ENCODE measurements at regions not wholly inside any gene's neighbourhood (a gene's known extent, or its start where the extent isn't known, plus 50 kb on each side); places are given as distances from the start of the nearest gene placed in this dataset.
"Not testable (repeated sequence)": the region's sequence is repeated elsewhere in the genome, so short reads cannot be mapped to it uniquely, and the experiment has no call there.

GRCh38 chr11:23873406-23873805, 623.4 kb upstream of the LUZP2 start:
- H3K27me3 ChIP-seq, result no peaks in the 10 kb centered on the region
- H3K4me3 ChIP-seq, result no peak overlapping the region
- no peak for TF ChIP-seq CTCF (IDR thresholded peaks at IDR 0.05)
- no peak for TF ChIP-seq POLR2A (IDR thresholded peaks at IDR 0.05)
- H3K9me3 ChIP-seq (replicated peaks in 1 of 3), result no peaks in the 10 kb centered on the region
- H3K36me3 ChIP-seq (replicated peaks in 1 of 2), result no peaks in the 10 kb centered on the region
- H3K4me1 ChIP-seq (replicated peaks in 1 of 2), result no peaks in the 10 kb centered on the region
- 64 to 76% (median 70%) methylated on average over 2 of the region's 2 CpGs for WGBS, 4 donors
- H3K27ac ChIP-seq, result no peak overlapping the region
- DNase-seq, result no peak
- intact Hi-C loops (cut with DNase I), result no loop called here

GRCh38 chr11:23875176-23875850, 621.5 kb upstream of the LUZP2 start:
- Histone ChIP-seq H3K4me1 (replicated peaks in 1 of 2) (no peaks in the 10 kb centered on the region), H3K9me3 (replicated peaks in 1 of 3) (no peaks in the 10 kb centered on the region), H3K4me3 (no peak overlapping the region), H3K27me3 (no peaks in the 10 kb centered on the region), H3K36me3 (replicated peaks in 1 of 2) (no peaks in the 10 kb centered on the region), H3K27ac (no peak overlapping the region)
- DNase-seq, result no peak
- intact Hi-C loops (cut with DNase I), result no loop called here
- WGBS, 4 donors, result 65 to 78% (median 71%) methylated on average over 4 of the region's 4 CpGs
- no peak for TF ChIP-seq CTCF (IDR thresholded peaks at IDR 0.05)
- no peak for TF ChIP-seq POLR2A (IDR thresholded peaks at IDR 0.05)

GRCh38 chr11:23883426-23884048, 613.3 kb upstream of the LUZP2 start:
- H3K9me3 ChIP-seq (replicated peaks in 1 of 3); H3K27ac ChIP-seq; H3K4me3 ChIP-seq; H3K36me3 ChIP-seq (replicated peaks in 1 of 2); DNase-seq; H3K27me3 ChIP-seq; H3K4me1 ChIP-seq (replicated peaks in 1 of 2); intact Hi-C loops (cut with DNase I): not testable (repeated sequence)
- WGBS, 4 donors, result 92% methylated on average over 8 to 26 of the region's 26 CpGs

- intact Hi-C loops (cut with DNase I), result no loop called here
- Histone ChIP-seq H3K36me3 (replicated peaks in 1 of 2) (no peaks in the 10 kb centered on the region), H3K27me3 (no peaks in the 10 kb centered on the region), H3K4me3 (no peak overlapping the region), H3K4me1 (replicated peaks in 1 of 2) (no peaks in the 10 kb centered on the region), H3K27ac (no peak overlapping the region), H3K9me3 (replicated peaks in 1 of 3) (no peaks in the 10 kb centered on the region)
- no peak for DNase-seq
- no peak for TF ChIP-seq CTCF (IDR thresholded peaks at IDR 0.05)
- TF ChIP-seq POLR2A (IDR thresholded peaks at IDR 0.05), result no peak
These were observed 612.5 kb upstream of the LUZP2 start for GRCh38 chr11:23884341-23884740.

GRCh38 chr11:23885801-23886200, 611.1 kb upstream of the LUZP2 start:
- Histone ChIP-seq H3K4me1 (replicated peaks in 1 of 2) (no peaks in the 10 kb centered on the region), H3K27ac (no peak overlapping the region), H3K9me3 (replicated peaks in 1 of 3) (no peaks in the 10 kb centered on the region), H3K27me3 (no peaks in the 10 kb centered on the region), H3K4me3 (no peak overlapping the region), H3K36me3 (replicated peaks in 1 of 2) (no peaks in the 10 kb centered on the region)
- DNase-seq, result no peak
- WGBS, 4 donors, result 70 to 86% (median 76%) methylated on average over 2 of the region's 2 CpGs
- intact Hi-C loops (cut with DNase I), result no loop called here
- TF ChIP-seq CTCF (IDR thresholded peaks at IDR 0.05), result no peak

- H3K9me3 ChIP-seq (replicated peaks in 1 of 3); DNase-seq; H3K4me3 ChIP-seq; H3K27ac ChIP-seq; H3K4me1 ChIP-seq (replicated peaks in 1 of 2); H3K36me3 ChIP-seq (replicated peaks in 1 of 2); intact Hi-C loops (cut with DNase I); H3K27me3 ChIP-seq: not testable (repeated sequence)
- WGBS, 4 donors, result 87 to 90% (median 89%) methylated on average over 4 of the region's 4 CpGs
These were observed 609.7 kb upstream of the LUZP2 start for GRCh38 chr11:23887122-23887521.
